ENCODE measurements at regions not wholly inside any gene's neighbourhood (a gene's known extent, or its start where the extent isn't known, plus 50 kb on each side); places are given as distances from the start of the nearest gene placed in this dataset.

DNA sequence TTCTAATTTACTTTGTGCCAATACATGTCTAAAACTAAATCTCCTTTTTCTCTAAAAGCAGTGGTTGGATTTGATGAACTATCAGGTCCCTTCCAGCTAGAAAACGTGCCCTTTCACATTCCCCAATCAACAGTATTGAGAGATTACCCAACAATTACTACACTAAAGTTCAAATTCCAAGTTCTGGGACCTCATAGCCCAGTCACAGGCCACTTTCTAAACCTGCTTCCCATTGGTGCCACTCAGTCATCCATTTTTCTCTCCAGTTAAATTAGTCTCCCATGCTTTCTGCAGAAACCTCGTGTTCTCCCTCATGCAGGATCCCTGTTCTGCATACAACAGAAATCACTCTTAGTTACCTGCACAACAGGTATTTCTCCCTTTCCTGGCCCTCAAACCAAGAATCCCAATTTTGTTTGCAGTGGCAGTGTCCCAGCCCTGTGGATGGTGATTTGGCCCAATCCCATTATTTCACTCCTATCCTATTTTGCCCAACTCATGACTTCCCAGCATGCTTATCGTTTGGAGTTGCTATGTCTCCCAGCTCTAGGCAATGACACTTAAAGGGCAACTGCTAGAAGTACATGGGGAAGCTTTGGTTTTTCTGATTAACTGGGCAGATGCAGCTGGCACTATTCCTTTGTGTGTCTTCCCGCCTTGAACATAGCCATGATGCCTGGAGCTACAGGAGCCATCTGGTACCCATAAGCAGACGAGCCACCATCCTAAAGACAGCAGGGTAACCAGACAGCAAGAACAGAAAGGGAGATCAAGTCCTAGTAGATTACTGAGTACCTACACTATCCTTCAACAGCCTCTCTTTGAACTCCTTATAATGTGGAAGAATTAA is 224.2 kb downstream of the MINAR1 start:
- H3K9ac ChIP-seq (ENCODE audit: low read length in 2 of 2): no peak overlapping the region
- H3K27ac ChIP-seq (ENCODE audit: low read length): no peak overlapping the region
- H3K4me1 ChIP-seq (ENCODE audit: control insufficient read depth, insufficient read depth, low read length): no peaks in the 10 kb centered on the region
- H3K36me3 ChIP-seq (ENCODE audit: control insufficient read depth in 2 of 2, insufficient read depth in 2 of 2, low read length in 2 of 2): no peaks in the 10 kb centered on the region
- no peak overlapping the region for H3K4me3 ChIP-seq (ENCODE audit: low read length in 2 of 2)
- H3K27me3 ChIP-seq (ENCODE audit: control insufficient read depth in 1 of 2, insufficient read depth in 2 of 2, low read length in 2 of 2): peaks cover 0 to 2% of the 10 kb centered on the region in 2 donors
- no peaks in the 10 kb centered on the region for H3K9me3 ChIP-seq (ENCODE audit: control insufficient read depth in 2 of 2, low read length in 2 of 2)

DNA sequence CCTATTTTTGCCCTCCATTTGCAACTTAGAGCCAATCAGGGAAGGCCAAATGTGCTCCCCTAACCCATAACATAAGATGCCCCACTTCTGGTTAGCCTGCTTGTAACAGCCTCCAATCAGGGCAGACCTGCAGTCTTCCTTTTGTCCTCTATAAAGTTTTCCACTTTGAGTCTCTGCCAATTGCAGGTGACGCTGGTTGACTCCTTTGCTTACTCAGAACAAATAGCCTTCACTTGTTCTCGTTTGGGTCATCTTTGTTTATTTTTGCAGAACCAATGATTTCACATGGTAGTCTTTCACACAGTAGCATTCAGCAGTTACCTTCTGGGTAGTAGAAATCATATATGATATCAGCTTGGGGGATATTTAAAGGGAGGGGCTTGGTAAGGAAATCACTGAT is 225.6 kb downstream of the MINAR1 start:
- H3K27ac ChIP-seq (ENCODE audit: low read length): no peak overlapping the region
- no peaks in the 10 kb centered on the region for H3K36me3 ChIP-seq (ENCODE audit: control insufficient read depth in 2 of 2, insufficient read depth in 2 of 2, low read length in 2 of 2)
- H3K9me3 ChIP-seq (ENCODE audit: control insufficient read depth in 2 of 2, low read length in 2 of 2): no peaks in the 10 kb centered on the region
- no peak overlapping the region for H3K9ac ChIP-seq (ENCODE audit: low read length in 2 of 2)
- H3K4me3 ChIP-seq (ENCODE audit: low read length in 2 of 2): no peak overlapping the region
- peaks cover 0 to 2% of the 10 kb centered on the region in 2 donors for H3K27me3 ChIP-seq (ENCODE audit: control insufficient read depth in 1 of 2, insufficient read depth in 2 of 2, low read length in 2 of 2)
- no peaks in the 10 kb centered on the region for H3K4me1 ChIP-seq (ENCODE audit: control insufficient read depth, insufficient read depth, low read length)

- Histone ChIP-seq H3K4me3 (ENCODE audit: low read length in 2 of 2) (no peak overlapping the region), H3K27ac (ENCODE audit: low read length) (no peak overlapping the region), H3K36me3 (ENCODE audit: control insufficient read depth in 2 of 2, insufficient read depth in 2 of 2, low read length in 2 of 2) (no peaks in the 10 kb centered on the region), H3K4me1 (ENCODE audit: control insufficient read depth, insufficient read depth, low read length) (no peaks in the 10 kb centered on the region), H3K27me3 (ENCODE audit: control insufficient read depth in 1 of 2, insufficient read depth in 2 of 2, low read length in 2 of 2) (peaks cover 0 to 2% of the 10 kb centered on the region in 2 donors), H3K9ac (ENCODE audit: low read length in 2 of 2) (no peak overlapping the region), H3K9me3 (ENCODE audit: control insufficient read depth in 2 of 2, low read length in 2 of 2) (peaks cover 0 to 2% of the 10 kb centered on the region in 2 donors)
Measured at GRCh38 chr15:79659691-79660090, 227.6 kb downstream of the MINAR1 start.

DNA sequence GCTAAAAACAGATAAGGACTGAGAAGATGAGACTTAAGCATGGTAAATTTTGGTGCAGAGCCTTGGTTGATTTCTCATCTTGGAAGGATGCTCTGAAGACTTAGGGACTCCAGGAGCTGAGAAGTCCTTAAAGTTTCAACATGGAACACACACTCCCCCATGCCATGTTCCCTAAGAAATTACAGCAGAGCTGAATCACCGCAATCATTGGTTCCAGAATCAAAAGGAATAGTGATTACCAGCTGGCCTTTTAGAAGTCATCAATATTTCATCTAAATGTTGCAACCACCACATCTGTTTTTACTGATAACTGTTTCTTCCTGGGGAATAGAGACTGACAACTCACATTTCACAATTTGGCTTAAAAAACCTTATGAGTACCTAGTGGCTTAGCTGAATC is 229.3 kb downstream of the MINAR1 start:
- peaks cover 0 to 2% of the 10 kb centered on the region in 2 donors for H3K9me3 ChIP-seq (ENCODE audit: control insufficient read depth in 2 of 2, low read length in 2 of 2)
- no peaks in the 10 kb centered on the region for H3K27me3 ChIP-seq (ENCODE audit: control insufficient read depth in 1 of 2, insufficient read depth in 2 of 2, low read length in 2 of 2)
- H3K9ac ChIP-seq (ENCODE audit: low read length in 2 of 2): no peak overlapping the region
- no peaks in the 10 kb centered on the region for H3K36me3 ChIP-seq (ENCODE audit: control insufficient read depth in 2 of 2, insufficient read depth in 2 of 2, low read length in 2 of 2)
- H3K4me3 ChIP-seq (ENCODE audit: low read length in 2 of 2): no peak overlapping the region
- H3K4me1 ChIP-seq (ENCODE audit: control insufficient read depth, insufficient read depth, low read length): no peaks in the 10 kb centered on the region
- no peak overlapping the region for H3K27ac ChIP-seq (ENCODE audit: low read length)

GRCh38 chr15:79673416-79674123 is 223.2 kb downstream of the MTHFS start:
- Histone ChIP-seq H3K27me3 (ENCODE audit: control insufficient read depth in 1 of 2, insufficient read depth in 2 of 2, low read length in 2 of 2) (peaks cover 0 to 2% of the 10 kb centered on the region in 2 donors), H3K4me1 (ENCODE audit: control insufficient read depth, insufficient read depth, low read length) (no peaks in the 10 kb centered on the region)

DNA sequence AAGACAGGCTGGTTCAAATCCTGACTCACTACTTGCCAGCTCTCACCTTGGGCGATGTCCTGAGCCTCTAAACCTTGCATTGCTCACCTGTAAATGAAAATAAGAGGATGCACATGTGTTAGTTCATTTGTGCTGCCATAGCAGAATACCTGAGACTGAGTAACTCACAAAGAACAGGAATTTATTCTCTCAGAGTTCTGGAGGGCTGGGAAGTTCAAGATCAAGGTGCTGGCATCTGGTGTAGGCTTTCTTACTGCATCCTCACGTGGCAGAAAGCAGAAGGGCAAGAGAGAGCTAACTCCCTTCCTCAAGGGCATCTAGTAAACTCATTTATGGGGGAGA is 222.7 kb downstream of the MTHFS start:
- Histone ChIP-seq H3K4me3 (ENCODE audit: low read length in 2 of 2) (no peak overlapping the region), H3K4me1 (ENCODE audit: control insufficient read depth, insufficient read depth, low read length) (no peaks in the 10 kb centered on the region), H3K27ac (ENCODE audit: low read length) (no peak overlapping the region), H3K27me3 (ENCODE audit: control insufficient read depth in 1 of 2, insufficient read depth in 2 of 2, low read length in 2 of 2) (peaks cover 0 to 4% of the 10 kb centered on the region in 2 donors), H3K9me3 (ENCODE audit: control insufficient read depth in 2 of 2, low read length in 2 of 2) (peaks cover 0 to 2% of the 10 kb centered on the region in 2 donors), H3K9ac (ENCODE audit: low read length in 2 of 2) (no peak overlapping the region), H3K36me3 (ENCODE audit: control insufficient read depth in 2 of 2, insufficient read depth in 2 of 2, low read length in 2 of 2) (no peaks in the 10 kb centered on the region)

More at GRCh38 chr15:79673416-79674123, 223.2 kb downstream of the MTHFS start:
- no peaks in the 10 kb centered on the region for H3K36me3 ChIP-seq (ENCODE audit: control insufficient read depth in 2 of 2, insufficient read depth in 2 of 2, low read length in 2 of 2)
- no peak overlapping the region for H3K27ac ChIP-seq (ENCODE audit: low read length)
- H3K4me3 ChIP-seq (ENCODE audit: low read length in 2 of 2): no peak overlapping the region
- no peak overlapping the region for H3K9ac ChIP-seq (ENCODE audit: low read length in 2 of 2)
- peaks cover 0 to 2% of the 10 kb centered on the region in 2 donors for H3K9me3 ChIP-seq (ENCODE audit: control insufficient read depth in 2 of 2, low read length in 2 of 2)

- Histone ChIP-seq H3K9me3 (ENCODE audit: control insufficient read depth in 2 of 2, low read length in 2 of 2) (peaks cover 0 to 2% of the 10 kb centered on the region in 2 donors), H3K4me3 (ENCODE audit: low read length in 2 of 2) (no peak overlapping the region), H3K4me1 (ENCODE audit: control insufficient read depth, insufficient read depth, low read length) (no peaks in the 10 kb centered on the region), H3K27me3 (ENCODE audit: control insufficient read depth in 1 of 2, insufficient read depth in 2 of 2, low read length in 2 of 2) (peaks cover 0 to 4% of the 10 kb centered on the region in 2 donors), H3K9ac (ENCODE audit: low read length in 2 of 2) (no peak overlapping the region), H3K27ac (ENCODE audit: low read length) (no peak overlapping the region), H3K36me3 (ENCODE audit: control insufficient read depth in 2 of 2, insufficient read depth in 2 of 2, low read length in 2 of 2) (no peaks in the 10 kb centered on the region)
Measured at GRCh38 chr15:79675982-79676381, 220.8 kb downstream of the MTHFS start.

GRCh38 chr15:79676621-79677020 is 220.2 kb downstream of the MTHFS start:
- peaks cover 0 to 2% of the 10 kb centered on the region in 2 donors for H3K9me3 ChIP-seq (ENCODE audit: control insufficient read depth in 2 of 2, low read length in 2 of 2)
- H3K4me1 ChIP-seq (ENCODE audit: control insufficient read depth, insufficient read depth, low read length): no peaks in the 10 kb centered on the region
- H3K4me3 ChIP-seq (ENCODE audit: low read length in 2 of 2): no peak overlapping the region
- H3K27ac ChIP-seq (ENCODE audit: low read length): no peak overlapping the region
- H3K36me3 ChIP-seq (ENCODE audit: control insufficient read depth in 2 of 2, insufficient read depth in 2 of 2, low read length in 2 of 2): no peaks in the 10 kb centered on the region
- H3K9ac ChIP-seq (ENCODE audit: low read length in 2 of 2): no peak overlapping the region
- H3K27me3 ChIP-seq (ENCODE audit: control insufficient read depth in 1 of 2, insufficient read depth in 2 of 2, low read length in 2 of 2): peaks cover 0 to 4% of the 10 kb centered on the region in 2 donors

DNA sequence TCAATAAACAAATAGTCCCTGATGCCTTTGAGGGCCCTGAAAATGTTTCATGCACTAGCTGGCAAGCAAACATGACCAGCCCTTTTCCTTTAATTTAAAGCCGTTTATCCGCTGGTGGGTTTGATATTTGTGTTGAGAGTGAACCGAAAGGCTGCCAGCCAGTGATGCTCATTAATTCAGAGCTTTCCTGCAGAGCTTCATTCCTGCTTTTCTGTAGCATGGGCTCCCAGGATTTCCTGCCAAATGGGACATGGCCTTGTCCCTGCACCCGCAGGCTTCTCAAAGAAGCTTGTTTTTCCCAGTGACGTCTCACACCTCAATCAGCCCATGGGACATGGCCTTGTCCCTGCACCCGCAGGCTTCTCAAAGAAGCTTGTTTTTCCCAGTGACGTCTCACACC is 219.6 kb downstream of the MTHFS start:
- no peak overlapping the region for H3K27ac ChIP-seq (ENCODE audit: low read length)
- no peak overlapping the region for H3K9ac ChIP-seq (ENCODE audit: low read length in 2 of 2)
- peaks cover 2% of the 10 kb centered on the region for H3K4me1 ChIP-seq (ENCODE audit: control insufficient read depth, insufficient read depth, low read length)
- peaks cover 0 to 2% of the 10 kb centered on the region in 2 donors for H3K9me3 ChIP-seq (ENCODE audit: control insufficient read depth in 2 of 2, low read length in 2 of 2)
- H3K4me3 ChIP-seq (ENCODE audit: low read length in 2 of 2): no peak overlapping the region
- H3K27me3 ChIP-seq (ENCODE audit: control insufficient read depth in 1 of 2, insufficient read depth in 2 of 2, low read length in 2 of 2): peaks cover 0 to 4% of the 10 kb centered on the region in 2 donors
- no peaks in the 10 kb centered on the region for H3K36me3 ChIP-seq (ENCODE audit: control insufficient read depth in 2 of 2, insufficient read depth in 2 of 2, low read length in 2 of 2)

DNA sequence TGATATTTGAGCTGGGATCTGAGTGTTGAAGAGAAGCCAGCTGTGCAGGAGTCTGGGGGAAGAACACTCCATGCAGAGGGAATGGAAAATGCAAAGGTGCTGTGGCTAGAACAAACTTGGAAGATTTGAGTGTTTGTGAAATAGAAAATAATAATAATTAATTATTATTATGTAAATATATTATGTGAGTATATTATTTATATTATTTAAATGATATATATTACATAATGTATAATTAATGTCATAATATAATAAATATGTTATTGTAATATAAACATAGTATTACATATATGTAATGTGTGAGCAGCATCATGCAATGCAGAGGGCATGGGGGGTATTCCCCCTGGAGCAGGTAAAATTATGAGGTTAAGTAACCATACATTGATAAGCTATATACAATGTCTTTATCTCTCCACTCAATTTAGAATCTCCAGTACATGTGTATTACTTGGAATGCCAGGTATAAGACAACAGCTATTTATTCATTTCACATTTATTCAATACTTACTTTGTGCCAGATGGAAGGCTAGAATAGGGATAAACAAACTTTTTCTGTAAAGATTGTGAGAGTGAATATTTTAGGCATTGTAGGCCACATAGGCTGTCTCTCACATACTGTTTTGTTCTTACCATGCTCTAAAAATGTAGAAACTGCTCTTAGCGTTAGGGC is 218.6 kb downstream of the MTHFS start:
- Histone ChIP-seq H3K36me3 (ENCODE audit: control insufficient read depth in 2 of 2, insufficient read depth in 2 of 2, low read length in 2 of 2) (no peaks in the 10 kb centered on the region), H3K4me1 (ENCODE audit: control insufficient read depth, insufficient read depth, low read length) (peaks cover 2% of the 10 kb centered on the region), H3K9me3 (ENCODE audit: control insufficient read depth in 2 of 2, low read length in 2 of 2) (peaks cover 0 to 2% of the 10 kb centered on the region in 2 donors), H3K27ac (ENCODE audit: low read length) (no peak overlapping the region), H3K9ac (ENCODE audit: low read length in 2 of 2) (no peak overlapping the region), H3K4me3 (ENCODE audit: low read length in 2 of 2) (no peak overlapping the region), H3K27me3 (ENCODE audit: control insufficient read depth in 1 of 2, insufficient read depth in 2 of 2, low read length in 2 of 2) (peaks cover 0 to 4% of the 10 kb centered on the region in 2 donors)
